Karpas-422 (cell line): ENCODE measurements at regions not wholly inside any gene's neighbourhood (a gene's known extent, or its start where the extent isn't known, plus 50 kb on each side); places are given as distances from the start of the nearest gene placed in this dataset.
A peak's percentile ranks its signal among the peaks of the same experiment; 100 is the strongest.

Source experiments
- DNase-seq: peaks from one replicate; pipeline ENCODE4 v3.0.0-alpha.2; 2015
- H2AFZ ChIP-seq: fragments of 200-600 bp; sonication (generic); 2 replicates; pipeline ENCODE4 v1.6.1; 2014; ENCODE audit warnings: antibody characterized with exemption, low read length, mixed read lengths
- H3K27ac ChIP-seq: fragments of 200-600 bp; sonication (generic); 2 replicates; pipeline ENCODE4 v1.5.1; 2014; ENCODE audit warnings: mild to moderate bottlenecking, low read length, moderate library complexity
- H3K27me3 ChIP-seq: fragments of 200-600 bp; sonication (generic); 2 replicates; pipeline ENCODE4 v1.6.1; 2014; ENCODE audit warnings: low read length, mixed read lengths
- H3K36me3 ChIP-seq: fragments of 200-600 bp; sonication (generic); 2 replicates; pipeline ENCODE4 v1.6.1; 2014; ENCODE audit warnings: low read length, mixed read lengths; ENCODE audit not compliant: insufficient read depth
- H3K4me1 ChIP-seq: fragments of 200-600 bp; sonication (generic); 2 replicates; pipeline ENCODE4 v1.6.1; 2014; ENCODE audit warnings: mild to moderate bottlenecking, low read length, mixed read lengths
- H3K4me2 ChIP-seq: fragments of 200-600 bp; sonication (generic); 2 replicates; pipeline ENCODE4 v1.6.1; 2014; ENCODE audit warnings: low read length, low read depth, mild to moderate bottlenecking; ENCODE audit not compliant: poor library complexity, severe bottlenecking
- H3K4me3 ChIP-seq: fragments of 200-600 bp; sonication (generic); 2 replicates; pipeline ENCODE4 v1.5.1; 2014; ENCODE audit warnings: mild to moderate bottlenecking, antibody characterized with exemption, low read length, mixed read lengths
- H3K79me2 ChIP-seq: fragments of 200-600 bp; sonication (generic); 2 replicates; pipeline ENCODE4 v1.6.1; 2014; ENCODE audit warnings: mild to moderate bottlenecking, low read length, mixed read lengths
- H3K9ac ChIP-seq: fragments of 200-600 bp; sonication (generic); 2 replicates; pipeline ENCODE4 v1.6.0; 2014; ENCODE audit warnings: low read length
- H3K9me2 ChIP-seq: fragments of 200-600 bp; sonication (generic), shearing (Covaris generic); replicated peaks from 2 replicates; pipeline ENCODE4 v1.6.0; 2014; ENCODE audit warnings: mild to moderate bottlenecking, low read length, moderate library complexity; ENCODE audit not compliant: insufficient read depth
- H3K9me3 ChIP-seq: fragments of 300-700, 200-600 bp; sonication (generic); 2 replicates; pipeline ENCODE4 v1.6.1; 2014; ENCODE audit warnings: low read length, mixed read lengths
- H4K20me1 ChIP-seq: fragments of 200-600 bp; sonication (generic); 2 replicates; pipeline ENCODE4 v1.6.1; 2014; ENCODE audit warnings: mild to moderate bottlenecking, antibody characterized with exemption, low read length, low read depth; ENCODE audit not compliant: insufficient read depth

DNA sequence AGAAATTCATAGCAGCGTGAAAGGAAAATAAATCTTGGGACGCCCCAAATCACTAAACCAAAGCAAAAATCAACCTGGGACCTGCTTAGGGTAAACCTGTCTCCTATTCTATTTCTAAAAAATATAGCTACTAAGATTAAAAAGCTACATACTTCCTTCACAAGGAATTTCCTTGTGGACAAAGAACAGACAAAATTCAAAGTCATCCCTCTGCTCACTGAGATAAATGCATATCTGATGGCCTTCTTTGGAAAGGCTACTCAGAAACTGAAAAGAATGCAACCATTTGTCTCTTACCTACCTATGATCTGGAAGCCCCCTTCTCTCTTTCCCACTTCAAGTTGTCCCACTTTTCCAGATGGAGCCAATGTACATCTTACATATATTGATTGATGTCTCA lies 93.0 kb upstream of the CNOT2 start:
- H3K27ac ChIP-seq: no peak overlapping the region
- H4K20me1 ChIP-seq: no peaks in the 10 kb centered on the region
- no peaks in the 10 kb centered on the region for H3K4me1 ChIP-seq
- no peak overlapping the region for H3K4me2 ChIP-seq
- H2AFZ ChIP-seq: no peak overlapping the region
- no peak overlapping the region for H3K4me3 ChIP-seq
- no peaks in the 10 kb centered on the region for H3K36me3 ChIP-seq
- no peaks in the 10 kb centered on the region for H3K9me2 ChIP-seq
- no peak for DNase-seq
- H3K9me3 ChIP-seq: peaks cover 8% of the 10 kb centered on the region
- no peaks in the 10 kb centered on the region for H3K27me3 ChIP-seq
- no peaks in the 10 kb centered on the region for H3K79me2 ChIP-seq
- H3K9ac ChIP-seq: no peak overlapping the region

DNA sequence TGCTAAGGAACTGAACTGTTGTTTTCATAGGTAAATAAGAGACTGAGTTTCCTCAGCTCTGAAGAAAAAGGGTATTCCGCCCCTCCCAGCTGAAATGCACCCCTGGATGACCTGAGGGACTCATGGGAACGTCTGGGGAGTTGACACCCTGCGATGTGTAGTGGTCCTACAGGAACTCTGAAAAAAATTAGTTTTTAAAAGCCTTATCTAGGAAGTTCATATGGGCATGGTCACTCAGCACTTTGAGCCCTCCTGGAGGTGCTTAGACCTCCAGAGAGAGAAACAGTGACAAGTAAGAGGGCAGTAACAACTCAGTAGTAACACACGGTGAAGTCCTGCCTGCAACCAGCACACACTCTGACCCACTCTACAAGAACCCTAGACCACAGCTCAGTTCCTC lies 91.2 kb upstream of the CNOT2 start:
- H3K79me2 ChIP-seq: no peaks in the 10 kb centered on the region
- no peak overlapping the region for H3K27ac ChIP-seq
- H3K4me1 ChIP-seq: no peaks in the 10 kb centered on the region
- H3K36me3 ChIP-seq: no peaks in the 10 kb centered on the region
- H4K20me1 ChIP-seq: no peaks in the 10 kb centered on the region
- no peak for DNase-seq
- peaks cover 19% of the 10 kb centered on the region for H3K9me3 ChIP-seq
- no peak overlapping the region for H2AFZ ChIP-seq
- no peak overlapping the region for H3K4me3 ChIP-seq
- H3K9ac ChIP-seq: no peak overlapping the region
- H3K27me3 ChIP-seq: no peaks in the 10 kb centered on the region
- no peaks in the 10 kb centered on the region for H3K9me2 ChIP-seq
- no peak overlapping the region for H3K4me2 ChIP-seq

DNA sequence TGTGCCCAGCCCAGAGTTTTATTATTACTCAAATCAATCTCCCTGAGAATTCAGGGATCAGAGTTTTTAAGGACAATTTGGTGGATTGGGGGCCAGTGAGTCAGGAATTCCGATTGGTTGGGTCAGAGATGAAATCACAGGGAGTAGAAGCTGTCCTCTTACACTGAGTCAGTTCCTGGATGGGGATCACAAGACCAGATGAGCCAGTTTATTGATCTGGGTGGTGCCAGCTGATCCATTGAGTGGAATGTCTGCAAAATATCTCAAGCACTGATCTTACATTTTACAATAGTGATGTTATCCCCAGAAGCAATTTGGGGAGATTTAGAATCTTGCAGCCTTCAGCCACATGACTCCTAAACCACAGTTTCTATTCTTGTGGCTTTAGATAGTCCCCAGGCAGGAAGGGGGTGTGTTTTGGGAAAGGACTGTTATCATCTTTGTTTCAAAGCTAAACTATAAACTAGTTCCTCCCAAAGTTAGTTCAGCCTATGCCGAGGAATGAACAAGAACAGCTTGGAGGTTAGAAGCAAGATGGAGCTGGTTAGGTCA lies 89.1 kb upstream of the CNOT2 start:
- no peaks in the 10 kb centered on the region for H3K79me2 ChIP-seq
- no peak overlapping the region for H3K4me2 ChIP-seq
- H3K9me3 ChIP-seq: peaks cover 24% of the 10 kb centered on the region
- no peak overlapping the region for H3K9ac ChIP-seq
- H3K4me3 ChIP-seq: no peak overlapping the region
- no peaks in the 10 kb centered on the region for H3K4me1 ChIP-seq
- H3K9me2 ChIP-seq: no peaks in the 10 kb centered on the region
- H3K27ac ChIP-seq: no peak overlapping the region
- H3K27me3 ChIP-seq: no peaks in the 10 kb centered on the region
- H4K20me1 ChIP-seq: no peaks in the 10 kb centered on the region
- H3K36me3 ChIP-seq: no peaks in the 10 kb centered on the region; the same call in 1 of the 2 replicates
- no peak for DNase-seq
- H2AFZ ChIP-seq: no peak overlapping the region

DNA sequence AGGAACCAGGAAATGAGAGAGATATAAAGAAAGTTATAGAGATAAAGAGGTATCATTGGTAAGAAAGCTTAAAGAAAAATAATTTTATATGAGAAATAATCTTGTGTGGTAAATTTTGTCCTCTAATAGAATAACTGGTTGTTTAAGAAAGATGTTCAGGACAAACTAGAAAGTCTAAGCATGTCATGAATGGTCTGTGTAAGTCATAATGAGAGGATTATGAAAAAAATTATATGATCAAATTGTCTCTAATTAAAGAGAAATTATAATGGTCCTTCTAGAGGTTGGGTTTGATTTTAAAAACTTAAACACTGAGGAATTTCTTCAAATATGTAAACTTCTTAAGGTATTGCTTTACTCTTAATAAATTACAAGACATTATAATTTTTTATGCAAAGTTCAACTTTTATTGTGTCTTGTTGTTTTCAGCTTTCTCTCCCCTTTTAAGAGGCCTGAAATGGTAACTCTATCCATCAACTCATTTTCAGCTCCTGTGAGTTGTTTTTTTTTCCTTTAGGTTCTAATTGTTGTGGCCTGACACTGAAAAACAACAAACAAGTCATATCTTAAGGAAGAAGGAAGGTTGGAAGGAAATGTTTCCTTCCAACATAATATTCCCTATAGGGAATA lies 88.2 kb upstream of the CNOT2 start:
- H3K4me1 ChIP-seq: no peaks in the 10 kb centered on the region
- no peaks in the 10 kb centered on the region for H3K79me2 ChIP-seq

DNA sequence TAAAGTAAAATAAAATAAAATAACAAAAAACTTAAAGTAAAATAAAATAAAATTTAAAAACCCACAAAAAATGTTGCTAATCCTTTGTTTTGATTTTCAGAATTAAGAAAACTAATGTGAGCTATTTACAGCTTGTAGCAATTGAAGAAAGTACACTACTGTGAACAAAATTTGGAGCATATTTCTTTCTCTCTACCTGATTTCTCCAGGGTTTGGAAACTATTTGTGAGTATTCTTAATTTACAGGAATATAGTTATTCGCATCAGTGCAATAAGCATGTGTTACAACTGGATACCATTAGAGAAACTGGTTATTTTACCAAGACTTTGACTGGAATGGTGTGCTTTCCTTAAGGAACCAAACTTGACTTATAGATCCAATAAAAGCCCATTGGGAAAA lies 86.1 kb upstream of the CNOT2 start:
- Histone ChIP-seq H3K9me3 (peaks cover 34% of the 10 kb centered on the region), H2AFZ (no peak overlapping the region), H3K9ac (no peak overlapping the region), H3K9me2 (no peaks in the 10 kb centered on the region), H3K4me2 (no peak overlapping the region), H3K27ac (no peak overlapping the region), H3K79me2 (no peaks in the 10 kb centered on the region), H3K36me3 (no peaks in the 10 kb centered on the region; the same call in 1 of the 2 replicates), H4K20me1 (no peaks in the 10 kb centered on the region), H3K4me3 (no peak overlapping the region), H3K27me3 (no peaks in the 10 kb centered on the region), H3K4me1 (no peaks in the 10 kb centered on the region)
- DNase-seq: no peak

More for the DNA sequence above, 88.2 kb upstream of the CNOT2 start:
- Histone ChIP-seq H3K36me3 (no peaks in the 10 kb centered on the region; the same call in 1 of the 2 replicates), H3K9me3 (peaks cover 30% of the 10 kb centered on the region), H3K9ac (no peak overlapping the region), H3K4me2 (no peak overlapping the region), H3K4me3 (no peak overlapping the region), H4K20me1 (no peaks in the 10 kb centered on the region), H3K27me3 (no peaks in the 10 kb centered on the region), H2AFZ (no peak overlapping the region), H3K27ac (no peak overlapping the region), H3K9me2 (no peaks in the 10 kb centered on the region)
- peak; percentile 75 for DNase-seq

DNA sequence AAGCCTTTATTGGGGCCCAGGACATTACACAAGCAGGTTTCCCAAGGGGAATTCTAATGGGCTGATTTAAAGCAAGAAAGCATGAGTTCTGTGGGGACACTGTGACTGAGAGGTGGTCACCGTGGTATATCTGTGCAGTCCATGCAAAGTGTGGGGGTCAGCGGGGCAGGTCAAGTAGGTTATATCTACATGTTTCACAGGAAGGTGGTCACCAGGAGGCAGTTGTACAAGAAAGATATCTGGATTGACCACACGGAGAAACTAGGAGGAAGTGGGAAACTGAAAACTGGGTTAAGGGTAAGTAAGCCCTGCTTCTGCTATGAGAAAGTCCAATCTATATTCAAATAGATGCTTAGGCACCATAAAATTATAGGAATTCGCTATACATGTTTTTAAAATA lies 77.8 kb upstream of the CNOT2 start:
- Histone ChIP-seq H3K9me3 (peaks cover 5% of the 10 kb centered on the region; the same call in 1 of the 2 replicates), H3K36me3 (no peaks in the 10 kb centered on the region), H3K9me2 (no peaks in the 10 kb centered on the region), H3K4me3 (no peak overlapping the region), H3K27me3 (no peaks in the 10 kb centered on the region), H3K79me2 (no peaks in the 10 kb centered on the region), H2AFZ (peak overlapping the region; percentile 30; the same call in 1 of the 2 replicates), H3K27ac (no peak overlapping the region), H3K4me2 (no peak overlapping the region), H4K20me1 (no peaks in the 10 kb centered on the region), H3K9ac (no peak overlapping the region), H3K4me1 (no peaks in the 10 kb centered on the region)
- no peak for DNase-seq

DNA sequence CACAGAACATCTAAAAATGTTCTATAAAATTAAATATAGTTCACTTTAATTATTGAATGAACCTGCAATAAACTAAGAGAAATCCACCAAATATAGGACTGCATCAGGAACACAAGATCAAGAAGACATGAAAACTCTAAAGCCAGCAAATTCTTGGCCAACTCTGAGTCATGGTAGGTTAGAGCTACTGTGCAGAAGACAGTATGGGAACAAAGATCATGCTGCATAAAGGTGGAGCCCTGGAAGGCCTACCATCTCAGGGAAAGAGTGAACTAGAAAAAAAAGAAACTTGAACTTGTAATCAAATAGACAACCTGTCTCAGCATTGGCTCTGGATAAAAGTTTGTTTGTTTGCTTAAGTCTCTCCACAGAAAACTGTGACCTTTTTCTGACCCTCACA lies 66.9 kb upstream of the CNOT2 start:
- Histone ChIP-seq H3K4me3 (no peak overlapping the region), H3K4me1 (peaks cover 9% of the 10 kb centered on the region), H3K4me2 (no peak overlapping the region), H4K20me1 (no peaks in the 10 kb centered on the region), H3K79me2 (no peaks in the 10 kb centered on the region), H3K9me2 (no peaks in the 10 kb centered on the region), H3K36me3 (no peaks in the 10 kb centered on the region; the same call in 1 of the 2 replicates), H3K9ac (no peak overlapping the region), H3K9me3 (peaks cover 6% of the 10 kb centered on the region; the same call in 1 of the 2 replicates), H2AFZ (no peak overlapping the region), H3K27ac (no peak overlapping the region), H3K27me3 (no peaks in the 10 kb centered on the region)
- no peak for DNase-seq

DNA sequence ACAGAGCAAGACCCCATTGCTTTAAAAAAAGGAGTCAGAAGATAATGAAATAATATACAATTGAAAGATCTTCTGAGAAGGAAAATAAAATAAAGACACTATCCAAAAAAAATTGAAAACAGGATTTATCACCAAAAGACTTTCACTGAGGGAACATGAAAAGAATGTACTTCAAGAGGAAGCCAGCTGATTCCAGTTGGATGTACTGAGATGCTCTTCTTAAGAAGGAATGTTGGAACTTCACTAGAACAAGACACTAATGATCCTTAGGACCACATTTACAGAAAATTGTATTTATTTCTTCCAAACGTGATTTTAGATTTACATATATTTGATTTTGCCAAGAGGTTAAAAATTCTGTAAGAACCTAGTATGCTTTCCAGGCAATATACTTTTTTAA lies 65.6 kb upstream of the CNOT2 start:
- peak overlapping the region; percentile 89 for H2AFZ ChIP-seq
- H4K20me1 ChIP-seq: no peaks in the 10 kb centered on the region
- H3K9me2 ChIP-seq: no peaks in the 10 kb centered on the region
- H3K27ac ChIP-seq: no peak overlapping the region
- no peaks in the 10 kb centered on the region; the same call in 1 of the 2 replicates for H3K36me3 ChIP-seq
- DNase-seq: no peak
- H3K9me3 ChIP-seq: peaks cover 6% of the 10 kb centered on the region; the same call in 1 of the 2 replicates
- H3K4me1 ChIP-seq: peaks cover 9% of the 10 kb centered on the region
- H3K4me2 ChIP-seq: no peak overlapping the region
- no peaks in the 10 kb centered on the region for H3K27me3 ChIP-seq
- H3K79me2 ChIP-seq: no peaks in the 10 kb centered on the region
- H3K9ac ChIP-seq: no peak overlapping the region
- H3K4me3 ChIP-seq: no peak overlapping the region
